DND-41 (cell line): ENCODE measurements at regions not wholly inside any gene's neighbourhood (a gene's known extent, or its start where the extent isn't known, plus 50 kb on each side); places are given as distances from the start of the nearest gene placed in this dataset.

ENCODE experiments used
- EZH2 ChIP-seq: IDR thresholded peaks from 3 replicates; pipeline ENCODE4 v1.6.1; 2012; ENCODE audit warnings: borderline replicate concordance, low read depth, mild to moderate bottlenecking, moderate library complexity, low read length, inconsistent platforms; ENCODE audit not compliant: severe bottlenecking
- TF ChIP-seq, protein P1 (sequence below): IDR thresholded peaks from 2 replicates; pipeline ENCODE4 v1.5.1; 2012; ENCODE audit warnings: borderline replicate concordance, low read length, moderate library complexity, mild to moderate bottlenecking; ENCODE audit not compliant: poor library complexity, severe bottlenecking; ENCODE audit errors: extremely low read depth

DNA sequence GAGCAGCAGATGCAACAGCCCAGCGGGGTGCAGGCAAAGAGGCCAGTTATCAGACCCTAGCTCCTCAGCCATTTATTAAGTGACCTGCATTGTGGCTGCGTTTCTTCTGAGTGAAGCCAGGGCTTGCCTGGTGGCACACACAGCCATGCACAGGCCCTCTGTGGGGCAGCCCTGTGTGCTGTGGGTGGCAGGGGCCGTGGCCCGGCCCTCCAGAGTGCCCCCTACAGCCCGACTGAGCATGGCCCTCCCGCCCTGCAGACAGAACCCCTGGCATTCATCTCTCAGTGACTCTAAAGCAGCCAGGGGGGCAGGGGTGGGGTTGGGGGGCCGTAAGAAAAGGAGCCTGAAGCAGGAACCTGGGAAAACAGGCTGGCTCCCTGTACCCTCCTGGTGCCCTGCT, 226.0 kb upstream of the PWP1 start:
- no peak for TF ChIP-seq EZH2
- TF ChIP-seq, protein P1, sequence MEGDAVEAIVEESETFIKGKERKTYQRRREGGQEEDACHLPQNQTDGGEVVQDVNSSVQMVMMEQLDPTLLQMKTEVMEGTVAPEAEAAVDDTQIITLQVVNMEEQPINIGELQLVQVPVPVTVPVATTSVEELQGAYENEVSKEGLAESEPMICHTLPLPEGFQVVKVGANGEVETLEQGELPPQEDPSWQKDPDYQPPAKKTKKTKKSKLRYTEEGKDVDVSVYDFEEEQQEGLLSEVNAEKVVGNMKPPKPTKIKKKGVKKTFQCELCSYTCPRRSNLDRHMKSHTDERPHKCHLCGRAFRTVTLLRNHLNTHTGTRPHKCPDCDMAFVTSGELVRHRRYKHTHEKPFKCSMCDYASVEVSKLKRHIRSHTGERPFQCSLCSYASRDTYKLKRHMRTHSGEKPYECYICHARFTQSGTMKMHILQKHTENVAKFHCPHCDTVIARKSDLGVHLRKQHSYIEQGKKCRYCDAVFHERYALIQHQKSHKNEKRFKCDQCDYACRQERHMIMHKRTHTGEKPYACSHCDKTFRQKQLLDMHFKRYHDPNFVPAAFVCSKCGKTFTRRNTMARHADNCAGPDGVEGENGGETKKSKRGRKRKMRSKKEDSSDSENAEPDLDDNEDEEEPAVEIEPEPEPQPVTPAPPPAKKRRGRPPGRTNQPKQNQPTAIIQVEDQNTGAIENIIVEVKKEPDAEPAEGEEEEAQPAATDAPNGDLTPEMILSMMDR, result no peak
